ENCODE measurements at regions not wholly inside any gene's neighbourhood (a gene's known extent, or its start where the extent isn't known, plus 50 kb on each side); places are given as distances from the start of the nearest gene placed in this dataset.

DNA sequence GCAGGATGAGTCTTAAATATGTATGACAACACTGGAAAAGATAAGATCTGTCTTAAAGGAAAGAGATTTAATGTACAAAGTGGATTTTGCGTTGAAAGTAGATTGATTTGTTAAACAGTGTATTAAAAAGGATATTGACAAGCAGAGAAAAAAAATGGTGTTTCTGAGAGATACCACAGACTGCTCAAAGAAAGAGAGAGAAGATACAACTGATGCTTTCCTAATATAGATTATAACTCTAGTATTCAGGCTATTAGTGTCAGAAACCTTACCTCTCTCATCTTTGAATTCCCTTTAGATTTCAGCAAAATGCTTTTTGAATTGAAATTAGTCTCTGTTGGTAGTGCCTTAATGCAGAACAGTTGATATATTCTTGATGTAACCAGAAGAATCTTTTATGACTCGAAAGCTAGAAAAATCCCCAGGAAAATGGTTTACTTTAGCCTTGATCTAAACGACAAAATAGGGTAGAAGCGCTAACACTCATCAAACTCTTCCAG is 550.7 kb downstream of the INHBA start:
- Mint-ChIP-seq H3K27ac (no peak overlapping the region), H3K4me3 (no peak overlapping the region), H3K27me3 (no peaks in the 10 kb centered on the region), H3K9me3 (no peaks in the 10 kb centered on the region), H3K36me3 (ENCODE audit: low read depth) (no peaks in the 10 kb centered on the region), H3K4me1 (ENCODE audit: low read depth) (no peaks in the 10 kb centered on the region)
- no peaks in the 10 kb centered on the region for H3K27me3 ChIP-seq (ENCODE audit: control insufficient read depth in 1 of 2, insufficient read depth in 2 of 2, low read length in 2 of 2)
- ChIA-PET CTCF (no interaction called here), POLR2A (no interaction called here)
- no peak overlapping the region for H3K27ac ChIP-seq (ENCODE audit: low read depth in 1 of 2, low read length in 2 of 2)
- intact Hi-C loops (cut with DNase I, micrococcal nuclease), result no loop called here
- peaks cover 0 to 8% of the 10 kb centered on the region in 2 experiments for H3K9me3 ChIP-seq (ENCODE audit: control insufficient read depth in 1 of 2, insufficient read depth in 1 of 2, low read length in 2 of 2)
- no peak overlapping the region for H3K4me3 ChIP-seq (ENCODE audit: low read length)
- DNase-seq (no peak), ATAC-seq (ENCODE audit: poor library complexity) (no peak)
- no peak for TF ChIP-seq CTCF (IDR thresholded peaks at IDR 0.05)
- H3K4me1 ChIP-seq (ENCODE audit: insufficient read depth, low read length), result no peaks in the 10 kb centered on the region
- H3K36me3 ChIP-seq (ENCODE audit: insufficient read depth, low read length), result no peaks in the 10 kb centered on the region

DNA sequence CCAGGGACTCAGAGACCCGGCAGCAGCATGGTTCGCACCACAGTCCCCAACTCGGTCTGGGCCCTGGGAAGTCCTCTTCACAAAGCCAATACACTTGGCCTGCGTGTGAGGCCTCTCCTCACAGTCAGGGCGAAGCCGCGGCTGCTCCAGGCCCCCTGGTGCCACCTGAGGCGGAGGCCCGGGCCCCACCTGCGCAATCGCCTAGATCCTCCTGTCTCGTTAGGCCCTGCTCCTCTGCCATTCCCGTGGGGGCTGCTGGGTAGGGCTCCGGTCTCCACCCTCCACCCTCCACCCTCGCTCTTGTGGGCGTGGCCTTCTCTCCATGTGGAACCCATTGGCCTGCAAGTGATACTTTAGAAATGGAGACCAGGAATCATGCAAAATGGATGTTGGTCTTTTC is 553.3 kb downstream of the INHBA start:
- intact Hi-C loops (cut with DNase I, micrococcal nuclease), result no loop called here
- DNase-seq, result no peak
- Mint-ChIP-seq H3K27ac (no peak overlapping the region), H3K9me3 (no peaks in the 10 kb centered on the region), H3K4me3 (no peak overlapping the region), H3K36me3 (ENCODE audit: low read depth) (no peaks in the 10 kb centered on the region), H3K27me3 (no peaks in the 10 kb centered on the region), H3K4me1 (ENCODE audit: low read depth) (no peaks in the 10 kb centered on the region)
- POLR2A ChIA-PET, result no interaction called here
- no peak for TF ChIP-seq CTCF (IDR thresholded peaks at IDR 0.05)
- Histone ChIP-seq H3K27me3 (ENCODE audit: control insufficient read depth in 1 of 2, insufficient read depth in 2 of 2, low read length in 2 of 2) (no peaks in the 10 kb centered on the region), H3K4me1 (ENCODE audit: insufficient read depth, low read length) (no peaks in the 10 kb centered on the region), H3K4me3 (ENCODE audit: low read length) (no peak overlapping the region), H3K9me3 (ENCODE audit: control insufficient read depth in 1 of 2, insufficient read depth in 1 of 2, low read length in 2 of 2) (peaks cover 0 to 8% of the 10 kb centered on the region in 2 experiments), H3K27ac (ENCODE audit: low read depth in 1 of 2, low read length in 2 of 2) (no peak overlapping the region), H3K36me3 (ENCODE audit: insufficient read depth, low read length) (no peaks in the 10 kb centered on the region)
- CTCF ChIA-PET, result no interaction called here
- ATAC-seq (ENCODE audit: poor library complexity), result no peak

DNA sequence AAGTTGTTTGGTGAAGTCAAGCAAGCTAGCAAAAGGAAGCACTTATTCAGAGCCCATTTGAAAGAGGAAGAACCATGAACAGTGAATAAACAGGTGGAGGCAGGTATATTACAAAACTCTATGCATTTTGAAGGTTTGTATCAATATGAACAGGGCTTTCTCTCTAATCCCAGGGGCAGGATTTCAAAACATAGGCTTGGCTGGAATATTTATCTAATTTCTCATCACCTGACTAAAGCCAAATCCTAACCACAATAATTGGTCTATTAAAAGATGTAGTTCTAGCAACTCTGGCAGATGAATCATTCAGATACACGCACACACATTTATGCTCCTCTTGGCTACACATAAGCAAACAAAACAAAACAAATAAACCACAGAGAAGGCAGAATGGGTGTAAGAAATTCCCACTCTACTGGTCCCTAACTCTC is 554.4 kb downstream of the INHBA start:
- Histone ChIP-seq H3K27ac (ENCODE audit: low read depth in 1 of 2, low read length in 2 of 2) (no peak overlapping the region), H3K36me3 (ENCODE audit: insufficient read depth, low read length) (no peaks in the 10 kb centered on the region), H3K9me3 (ENCODE audit: control insufficient read depth in 1 of 2, insufficient read depth in 1 of 2, low read length in 2 of 2) (peaks cover 0 to 8% of the 10 kb centered on the region in 2 experiments), H3K4me1 (ENCODE audit: insufficient read depth, low read length) (no peaks in the 10 kb centered on the region), H3K27me3 (ENCODE audit: control insufficient read depth in 1 of 2, insufficient read depth in 2 of 2, low read length in 2 of 2) (no peaks in the 10 kb centered on the region), H3K4me3 (ENCODE audit: low read length) (no peak overlapping the region)
- Mint-ChIP-seq H3K36me3 (ENCODE audit: low read depth) (no peaks in the 10 kb centered on the region), H3K4me3 (no peak overlapping the region), H3K27ac (no peak overlapping the region), H3K9me3 (no peaks in the 10 kb centered on the region), H3K4me1 (ENCODE audit: low read depth) (no peaks in the 10 kb centered on the region), H3K27me3 (no peaks in the 10 kb centered on the region)
- intact Hi-C loops (cut with DNase I, micrococcal nuclease), result no loop called here
- ChIA-PET POLR2A (no interaction called here), CTCF (no interaction called here)
- DNase-seq (no peak), ATAC-seq (ENCODE audit: poor library complexity) (no peak)
- no peak for TF ChIP-seq CTCF (IDR thresholded peaks at IDR 0.05)
